ENCODE measurements at regions not wholly inside any gene's neighbourhood (a gene's known extent, or its start where the extent isn't known, plus 50 kb on each side); places are given as distances from the start of the nearest gene placed in this dataset.

- Histone ChIP-seq H3K27me3 (ENCODE audit: insufficient read depth, low read depth, severe bottlenecking) (no peaks in the 10 kb centered on the region), H3K36me3 (no peaks in the 10 kb centered on the region), H3K27ac (no peak overlapping the region), H3K9me3 (ENCODE audit: severe bottlenecking) (peaks cover 4% of the 10 kb centered on the region), H3K4me3 (ENCODE audit: low read depth, low read length) (no peak overlapping the region)
- no peak for DNase-seq
- TF ChIP-seq, protein P1, sequence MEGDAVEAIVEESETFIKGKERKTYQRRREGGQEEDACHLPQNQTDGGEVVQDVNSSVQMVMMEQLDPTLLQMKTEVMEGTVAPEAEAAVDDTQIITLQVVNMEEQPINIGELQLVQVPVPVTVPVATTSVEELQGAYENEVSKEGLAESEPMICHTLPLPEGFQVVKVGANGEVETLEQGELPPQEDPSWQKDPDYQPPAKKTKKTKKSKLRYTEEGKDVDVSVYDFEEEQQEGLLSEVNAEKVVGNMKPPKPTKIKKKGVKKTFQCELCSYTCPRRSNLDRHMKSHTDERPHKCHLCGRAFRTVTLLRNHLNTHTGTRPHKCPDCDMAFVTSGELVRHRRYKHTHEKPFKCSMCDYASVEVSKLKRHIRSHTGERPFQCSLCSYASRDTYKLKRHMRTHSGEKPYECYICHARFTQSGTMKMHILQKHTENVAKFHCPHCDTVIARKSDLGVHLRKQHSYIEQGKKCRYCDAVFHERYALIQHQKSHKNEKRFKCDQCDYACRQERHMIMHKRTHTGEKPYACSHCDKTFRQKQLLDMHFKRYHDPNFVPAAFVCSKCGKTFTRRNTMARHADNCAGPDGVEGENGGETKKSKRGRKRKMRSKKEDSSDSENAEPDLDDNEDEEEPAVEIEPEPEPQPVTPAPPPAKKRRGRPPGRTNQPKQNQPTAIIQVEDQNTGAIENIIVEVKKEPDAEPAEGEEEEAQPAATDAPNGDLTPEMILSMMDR (IDR thresholded peaks at IDR 0.05; ENCODE audit: low read depth, low read length): no peak
Measured at GRCh38 chr5:68522863-68523262, 307.3 kb downstream of the PIK3R1 start.

DNA sequence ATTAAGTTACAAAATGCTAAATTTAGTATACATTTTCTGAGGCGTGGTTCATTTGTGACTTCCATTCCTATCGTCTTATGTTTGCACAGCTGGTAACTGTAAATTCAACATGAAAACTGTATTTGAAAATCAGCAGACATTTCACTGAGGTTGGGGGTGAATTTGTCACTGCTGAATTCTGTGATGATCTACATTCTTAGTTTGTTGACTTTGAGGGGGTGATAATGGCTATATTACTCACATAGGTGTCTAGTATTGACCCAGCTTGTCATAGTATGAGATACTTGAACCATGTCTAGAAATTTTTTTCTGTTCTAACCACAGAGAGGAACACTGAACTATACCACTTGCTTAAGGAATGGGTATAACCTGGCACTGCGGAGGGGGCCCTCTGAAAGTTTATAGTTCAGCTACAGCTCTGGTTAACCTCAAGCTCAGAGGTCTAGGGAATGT, 313.3 kb downstream of the PIK3R1 start:
- DNase-seq: no peak
- peaks cover 15% of the 10 kb centered on the region for H3K9me3 ChIP-seq (ENCODE audit: severe bottlenecking)
- no peak overlapping the region for H3K27ac ChIP-seq
- TF ChIP-seq, protein P1 (IDR thresholded peaks at IDR 0.05; ENCODE audit: low read depth, low read length): no peak
- no peaks in the 10 kb centered on the region for H3K27me3 ChIP-seq (ENCODE audit: insufficient read depth, low read depth, severe bottlenecking)
- H3K4me3 ChIP-seq (ENCODE audit: low read depth, low read length): no peak overlapping the region
- no peaks in the 10 kb centered on the region for H3K36me3 ChIP-seq

GRCh38 chr5:68529581-68529980, 314.0 kb downstream of the PIK3R1 start:
- Histone ChIP-seq H3K36me3 (no peaks in the 10 kb centered on the region), H3K27ac (no peak overlapping the region), H3K27me3 (ENCODE audit: insufficient read depth, low read depth, severe bottlenecking) (no peaks in the 10 kb centered on the region), H3K4me3 (ENCODE audit: low read depth, low read length) (no peak overlapping the region), H3K9me3 (ENCODE audit: severe bottlenecking) (peaks cover 15% of the 10 kb centered on the region)
- no peak for DNase-seq
- TF ChIP-seq, protein P1 (IDR thresholded peaks at IDR 0.05; ENCODE audit: low read depth, low read length): no peak

- Histone ChIP-seq H3K9me3 (ENCODE audit: severe bottlenecking) (peaks cover 15% of the 10 kb centered on the region), H3K4me3 (ENCODE audit: low read depth, low read length) (no peak overlapping the region), H3K27ac (no peak overlapping the region), H3K27me3 (ENCODE audit: insufficient read depth, low read depth, severe bottlenecking) (no peaks in the 10 kb centered on the region), H3K36me3 (no peaks in the 10 kb centered on the region)
- TF ChIP-seq, protein P1 (IDR thresholded peaks at IDR 0.05; ENCODE audit: low read depth, low read length): no peak
- no peak for DNase-seq
Measured at GRCh38 chr5:68531970-68532369, 316.4 kb downstream of the PIK3R1 start.

DNA sequence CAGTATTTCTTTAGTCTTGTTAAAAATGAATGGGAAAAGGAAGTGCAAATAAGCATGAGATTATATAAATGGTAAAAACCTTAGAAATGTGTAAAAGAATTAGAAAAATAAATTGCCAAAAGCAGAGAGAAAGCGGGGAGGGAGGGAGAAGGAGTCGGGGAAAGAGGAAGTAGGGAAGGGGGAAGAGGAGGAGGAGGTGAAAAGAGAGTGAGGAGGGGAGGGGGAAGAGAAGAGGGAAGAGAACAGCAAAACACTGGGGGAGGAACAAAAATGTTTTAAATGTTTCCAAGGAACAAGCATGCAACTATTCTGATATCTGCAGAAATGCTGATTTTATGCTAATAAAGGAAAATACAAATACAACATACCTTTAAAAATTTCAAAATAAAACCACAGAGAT, 317.5 kb downstream of the PIK3R1 start:
- Histone ChIP-seq H3K27me3 (ENCODE audit: insufficient read depth, low read depth, severe bottlenecking) (no peaks in the 10 kb centered on the region), H3K36me3 (no peaks in the 10 kb centered on the region), H3K4me3 (ENCODE audit: low read depth, low read length) (no peak overlapping the region), H3K27ac (no peak overlapping the region), H3K9me3 (ENCODE audit: severe bottlenecking) (peaks cover 9% of the 10 kb centered on the region)
- DNase-seq: no peak
- TF ChIP-seq, protein P1 (IDR thresholded peaks at IDR 0.05; ENCODE audit: low read depth, low read length): no peak

DNA sequence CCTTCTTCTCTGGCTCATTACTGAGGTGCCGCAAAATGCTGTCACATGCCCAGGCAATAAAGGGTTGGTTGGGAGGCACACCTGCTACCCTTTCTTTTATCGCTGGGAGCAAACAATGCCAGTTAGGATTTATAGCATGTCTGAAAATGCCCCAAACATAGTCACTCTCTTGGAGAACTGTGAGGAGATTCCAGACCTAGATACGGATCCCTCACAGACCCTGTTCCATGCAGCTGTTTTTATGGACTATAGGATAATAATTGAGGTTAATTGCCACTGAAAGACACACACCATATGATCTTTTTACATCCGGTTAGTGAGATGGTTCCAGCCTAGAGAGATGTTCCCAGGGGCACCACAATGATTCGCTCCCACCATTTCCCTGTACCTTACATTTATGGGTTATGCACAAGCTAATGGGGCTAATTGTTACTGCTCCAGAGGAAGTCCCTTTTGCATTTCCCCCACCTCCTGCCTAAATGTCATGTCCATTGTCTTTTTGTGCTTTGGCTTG, 318.1 kb downstream of the PIK3R1 start:
- H3K27me3 ChIP-seq (ENCODE audit: insufficient read depth, low read depth, severe bottlenecking): no peaks in the 10 kb centered on the region
- H3K36me3 ChIP-seq: no peaks in the 10 kb centered on the region
- H3K4me3 ChIP-seq (ENCODE audit: low read depth, low read length): no peak overlapping the region
- DNase-seq: no peak
- TF ChIP-seq, protein P1 (IDR thresholded peaks at IDR 0.05; ENCODE audit: low read depth, low read length): no peak
- H3K27ac ChIP-seq: no peak overlapping the region
- H3K9me3 ChIP-seq (ENCODE audit: severe bottlenecking): peaks cover 3% of the 10 kb centered on the region
